ENCODE measurements at regions not wholly inside any gene's neighbourhood (a gene's known extent, or its start where the extent isn't known, plus 50 kb on each side); places are given as distances from the start of the nearest gene placed in this dataset.

DNA sequence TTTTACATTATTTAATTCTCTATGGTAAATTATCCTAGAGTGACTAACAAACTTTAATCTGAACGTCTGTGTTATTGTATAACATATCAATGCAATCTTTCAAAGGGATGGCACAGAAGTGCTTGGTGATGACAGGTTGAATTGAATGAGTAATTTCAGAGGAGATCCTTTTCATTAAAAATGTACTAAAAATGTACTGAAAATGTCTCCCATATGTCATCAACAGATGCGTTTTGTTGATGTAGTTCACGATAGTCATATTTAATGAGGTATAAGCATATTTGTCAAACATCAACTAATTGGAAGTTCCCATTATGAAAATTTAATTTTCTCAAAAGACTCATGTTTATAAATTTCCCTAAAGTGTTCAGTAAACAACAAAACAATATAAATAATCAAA is 1434.7 kb upstream of the PCDH20 start:
- H3K36me3 Mint-ChIP-seq (ENCODE audit: insufficient read depth) = no peaks in the 10 kb centered on the region
- H3K9me3 Mint-ChIP-seq (ENCODE audit: low read depth) = peaks cover 16% of the 10 kb centered on the region

GRCh38 chr13:62847520-62847919 is 1431.9 kb upstream of the PCDH20 start:
- DNase-seq (ENCODE audit: low spot score, unreplicated experiment) = no peak
- Mint-ChIP-seq H3K27me3 (no peaks in the 10 kb centered on the region), H3K4me1 (ENCODE audit: low read depth) (no peaks in the 10 kb centered on the region), H3K9me3 (ENCODE audit: low read depth) (peaks cover 16% of the 10 kb centered on the region), H3K36me3 (ENCODE audit: insufficient read depth) (no peaks in the 10 kb centered on the region), H3K4me3 (ENCODE audit: low read depth) (no peak overlapping the region), H3K27ac (no peak overlapping the region)
- TF ChIP-seq CTCF (IDR thresholded peaks at IDR 0.05; ENCODE audit: unreplicated experiment) = no peak

More for the DNA sequence above, 1434.7 kb upstream of the PCDH20 start:
- Mint-ChIP-seq H3K27me3 (no peaks in the 10 kb centered on the region), H3K4me3 (ENCODE audit: low read depth) (no peak overlapping the region), H3K4me1 (ENCODE audit: low read depth) (no peaks in the 10 kb centered on the region), H3K27ac (no peak overlapping the region)
- TF ChIP-seq CTCF (IDR thresholded peaks at IDR 0.05; ENCODE audit: unreplicated experiment) = no peak
- no peak for DNase-seq (ENCODE audit: low spot score, unreplicated experiment)

DNA sequence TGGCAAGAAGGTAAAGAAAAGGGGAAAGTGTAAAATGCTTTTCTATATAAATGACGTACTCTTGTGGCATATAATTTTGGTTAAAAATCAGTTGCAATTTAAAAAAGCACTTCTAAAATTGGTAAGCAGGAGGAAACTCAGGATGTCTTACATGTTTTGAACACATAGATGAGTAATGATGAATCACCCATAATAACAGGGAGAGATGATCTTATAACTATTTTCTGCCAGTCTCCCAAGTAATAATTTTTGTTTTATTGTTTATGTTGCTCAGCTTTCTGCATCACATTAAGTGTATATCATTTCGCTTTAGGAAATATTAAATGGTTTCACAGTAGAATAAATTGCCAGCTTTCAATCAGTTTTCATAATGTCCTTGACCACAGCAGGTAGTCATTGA is 1430.7 kb upstream of the PCDH20 start:
- no peaks in the 10 kb centered on the region for H3K4me1 Mint-ChIP-seq (ENCODE audit: low read depth)
- no peak overlapping the region for H3K4me3 Mint-ChIP-seq (ENCODE audit: low read depth)
- TF ChIP-seq CTCF (IDR thresholded peaks at IDR 0.05; ENCODE audit: unreplicated experiment) = no peak
- no peaks in the 10 kb centered on the region for H3K27me3 Mint-ChIP-seq
- no peaks in the 10 kb centered on the region for H3K36me3 Mint-ChIP-seq (ENCODE audit: insufficient read depth)
- DNase-seq (ENCODE audit: low spot score, unreplicated experiment) = no peak
- H3K27ac Mint-ChIP-seq = no peak overlapping the region
- H3K9me3 Mint-ChIP-seq (ENCODE audit: low read depth) = peaks cover 5% of the 10 kb centered on the region

- Mint-ChIP-seq H3K4me3 (ENCODE audit: low read depth) (no peak overlapping the region), H3K36me3 (ENCODE audit: insufficient read depth) (no peaks in the 10 kb centered on the region), H3K4me1 (ENCODE audit: low read depth) (no peaks in the 10 kb centered on the region), H3K9me3 (ENCODE audit: low read depth) (no peaks in the 10 kb centered on the region), H3K27me3 (no peaks in the 10 kb centered on the region), H3K27ac (no peak overlapping the region)
- no peak for DNase-seq (ENCODE audit: low spot score, unreplicated experiment)
- no peak for TF ChIP-seq CTCF (IDR thresholded peaks at IDR 0.05; ENCODE audit: unreplicated experiment)
Measured at GRCh38 chr13:62839338-62839737, 1423.7 kb upstream of the PCDH20 start.

GRCh38 chr13:62838929-62839328 is 1423.3 kb upstream of the PCDH20 start:
- no peak for DNase-seq (ENCODE audit: low spot score, unreplicated experiment)
- H3K27ac Mint-ChIP-seq = no peak overlapping the region
- H3K9me3 Mint-ChIP-seq (ENCODE audit: low read depth) = no peaks in the 10 kb centered on the region
- H3K27me3 Mint-ChIP-seq = no peaks in the 10 kb centered on the region
- H3K36me3 Mint-ChIP-seq (ENCODE audit: insufficient read depth) = no peaks in the 10 kb centered on the region
- H3K4me3 Mint-ChIP-seq (ENCODE audit: low read depth) = no peak overlapping the region
- no peaks in the 10 kb centered on the region for H3K4me1 Mint-ChIP-seq (ENCODE audit: low read depth)
- TF ChIP-seq CTCF (IDR thresholded peaks at IDR 0.05; ENCODE audit: unreplicated experiment) = no peak
